ENCODE measurements at regions not wholly inside any gene's neighbourhood (a gene's known extent, or its start where the extent isn't known, plus 50 kb on each side); places are given as distances from the start of the nearest gene placed in this dataset.

GRCh38 chr17:6303664-6304063 is 131.3 kb downstream of the AIPL1 start (continued):
- TF ChIP-seq ERG (CRISPR knock-in tag; IDR thresholded peaks at IDR 0.05) (no peak), ZBTB43 (CRISPR knock-in tag; IDR thresholded peaks at IDR 0.05) (no peak), OVOL2 (CRISPR knock-in tag; IDR thresholded peaks at IDR 0.05; ENCODE audit: borderline replicate concordance) (no peak), GTF2I (CRISPR knock-in tag; conservative IDR thresholded peaks at IDR 0.05) (no peak), ZNF219 (CRISPR knock-in tag; IDR thresholded peaks at IDR 0.05; ENCODE audit: borderline replicate concordance) (no peak), ESRRA (CRISPR knock-in tag; IDR thresholded peaks at IDR 0.05; ENCODE audit: borderline replicate concordance) (no peak), PRDM15 (CRISPR knock-in tag; IDR thresholded peaks at IDR 0.05) (no peak), ZNF532 (CRISPR knock-in tag; IDR thresholded peaks at IDR 0.05; ENCODE audit: borderline replicate concordance) (no peak), CREM (CRISPR knock-in tag; IDR thresholded peaks at IDR 0.05) (no peak), FOXP1 (CRISPR knock-in tag; IDR thresholded peaks at IDR 0.05; ENCODE audit: borderline replicate concordance) (no peak), CDX4 (CRISPR knock-in tag; IDR thresholded peaks at IDR 0.05; ENCODE audit: borderline replicate concordance) (no peak), ZSCAN18 (CRISPR knock-in tag; IDR thresholded peaks at IDR 0.05) (no peak), TCF7 (CRISPR knock-in tag; IDR thresholded peaks at IDR 0.05; ENCODE audit: low read depth) (0 out of 2 replicates have a peak, but pooled peaks have one; percentile 30)

- H3K27ac Mint-ChIP-seq: no peak overlapping the region
- no peaks in the 10 kb centered on the region for H3K9me3 Mint-ChIP-seq
- DNase-seq (ENCODE audit: low spot score) (no peak), ATAC-seq (no peak)
- POLR2A ChIA-PET: no interaction called here
- CTCF ChIA-PET: no interaction called here
- no peaks in the 10 kb centered on the region for H3K36me3 Mint-ChIP-seq
- no peak overlapping the region for H3K4me3 Mint-ChIP-seq
- no peak for TF ChIP-seq USF1 (CRISPR knock-in tag; IDR thresholded peaks at IDR 0.05)
- peaks cover 2% of the 10 kb centered on the region; the same call in 1 of the 2 replicates for H3K27me3 Mint-ChIP-seq (ENCODE audit: low read depth)
- no peaks in the 10 kb centered on the region for H3K4me1 Mint-ChIP-seq
Observed at GRCh38 chr17:6299275-6299674, 135.6 kb downstream of the AIPL1 start.
